Spinal cord (tissue), 9 donors: ENCODE measurements at regions not wholly inside any gene's neighbourhood (a gene's known extent, or its start where the extent isn't known, plus 50 kb on each side); places are given as distances from the start of the nearest gene placed in this dataset.
"Not testable (repeated sequence)": the region's sequence is repeated elsewhere in the genome, so short reads cannot be mapped to it uniquely, and the experiment has no call there.

Experiments
- DNase-seq, 6 donors: peaks; one replicate each; pipeline versions ENCODE4 v3.0.0 to v3.0.0-alpha.2; 2013 to 2015; ENCODE audit warnings: low spot score in 6 of 6, low read depth in 4 of 6
- H3K27ac ChIP-seq: one replicate; pipeline ENCODE4 v1.5.1; 2013; ENCODE audit warnings: low read depth, low read length, control low read depth
- H3K27me3 ChIP-seq: one replicate; pipeline ENCODE4 v1.6.1; 2013; ENCODE audit warnings: low read length; ENCODE audit not compliant: control insufficient read depth, insufficient read depth
- H3K36me3 ChIP-seq: one replicate; pipeline ENCODE4 v1.6.1; 2013; ENCODE audit warnings: low read length; ENCODE audit not compliant: control insufficient read depth, insufficient read depth
- H3K4me1 ChIP-seq: one replicate; pipeline ENCODE4 v1.6.1; 2013; ENCODE audit warnings: low read length; ENCODE audit not compliant: control insufficient read depth, insufficient read depth
- H3K4me3 ChIP-seq: one replicate; pipeline ENCODE4 v1.5.1; 2013; ENCODE audit warnings: low read depth, low read length, control low read depth
- H3K9me3 ChIP-seq: one replicate; pipeline ENCODE4 v1.6.1; 2013; ENCODE audit warnings: low read length; ENCODE audit not compliant: control insufficient read depth, insufficient read depth
- WGBS: methylation state at CpG from one replicate; pipeline ENCODE4 v1.1.5; 2013; ENCODE audit warnings: missing lambda C conversion rate; ENCODE audit not compliant: insufficient coverage; 5-methylcytosine and 5-hydroxymethylcytosine counted together
- donor health status: healthy.

GRCh38 chr10:71084818-71085126 lies 127.6 kb upstream of the UNC5B start:
- Histone ChIP-seq H3K27me3 (no peaks in the 10 kb centered on the region), H3K27ac (no peak overlapping the region), H3K4me1 (peaks cover 4% of the 10 kb centered on the region), H3K9me3 (no peaks in the 10 kb centered on the region), H3K4me3 (no peak overlapping the region), H3K36me3 (no peaks in the 10 kb centered on the region)
- no peak for DNase-seq
- 75% methylated on average over 2 of the region's 2 CpGs for WGBS

GRCh38 chr10:71085689-71086438 lies 126.5 kb upstream of the UNC5B start:
- DNase-seq, result no peak

GRCh38 chr10:71086439-71087080 lies 125.8 kb upstream of the UNC5B start:
- H3K4me3 ChIP-seq, result no peak overlapping the region
- no peaks in the 10 kb centered on the region for H3K36me3 ChIP-seq
- 90% methylated on average over 8 of the region's 11 CpGs for WGBS
- no peaks in the 10 kb centered on the region for H3K4me1 ChIP-seq
- no peak overlapping the region for H3K27ac ChIP-seq
- H3K9me3 ChIP-seq, result no peaks in the 10 kb centered on the region
- DNase-seq, result no peak
- H3K27me3 ChIP-seq, result no peaks in the 10 kb centered on the region

More at GRCh38 chr10:71085689-71086438, 126.5 kb upstream of the UNC5B start:
- Histone ChIP-seq H3K36me3 (no peaks in the 10 kb centered on the region), H3K4me3 (no peak overlapping the region), H3K4me1 (no peaks in the 10 kb centered on the region), H3K9me3 (no peaks in the 10 kb centered on the region), H3K27ac (no peak overlapping the region), H3K27me3 (no peaks in the 10 kb centered on the region)
- 70% methylated on average over 12 of the region's 18 CpGs for WGBS

GRCh38 chr10:71087622-71088021 lies 124.7 kb upstream of the UNC5B start:
- H3K27ac ChIP-seq, result no peak overlapping the region
- DNase-seq, result no peak
- H3K36me3 ChIP-seq, result no peaks in the 10 kb centered on the region
- 84% methylated on average over 4 of the region's 4 CpGs for WGBS
- H3K27me3 ChIP-seq, result no peaks in the 10 kb centered on the region
- no peaks in the 10 kb centered on the region for H3K4me1 ChIP-seq
- H3K4me3 ChIP-seq, result no peak overlapping the region
- H3K9me3 ChIP-seq, result no peaks in the 10 kb centered on the region

- Histone ChIP-seq H3K4me3 (no peak overlapping the region), H3K36me3 (no peaks in the 10 kb centered on the region), H3K27me3 (no peaks in the 10 kb centered on the region), H3K4me1 (no peaks in the 10 kb centered on the region), H3K27ac (no peak overlapping the region), H3K9me3 (no peaks in the 10 kb centered on the region)
- WGBS, result 92% methylated on average over 2 of the region's 9 CpGs
- DNase-seq, result no peak
Observed at GRCh38 chr10:71088054-71088453, 124.3 kb upstream of the UNC5B start.

- not testable (repeated sequence) for H3K36me3 ChIP-seq, H3K27me3 ChIP-seq, DNase-seq, H3K27ac ChIP-seq, H3K4me3 ChIP-seq, H3K9me3 ChIP-seq, H3K4me1 ChIP-seq
- WGBS, result 68% methylated on average over 4 of the region's 7 CpGs
Observed at GRCh38 chr10:71088578-71088977, 123.8 kb upstream of the UNC5B start.

- Histone ChIP-seq H3K4me3 (no peak overlapping the region), H3K36me3 (no peaks in the 10 kb centered on the region), H3K27ac (no peak overlapping the region), H3K4me1 (no peaks in the 10 kb centered on the region), H3K27me3 (no peaks in the 10 kb centered on the region), H3K9me3 (no peaks in the 10 kb centered on the region)
- DNase-seq, result no peak
- WGBS, result 100% methylated on average over 1 of the region's 1 CpG
Observed at GRCh38 chr10:71089162-71089561, 123.2 kb upstream of the UNC5B start.

GRCh38 chr10:71090330-71090729 lies 122.0 kb upstream of the UNC5B start:
- 83% methylated on average over 5 of the region's 5 CpGs for WGBS
- Histone ChIP-seq H3K9me3 (no peaks in the 10 kb centered on the region), H3K36me3 (no peaks in the 10 kb centered on the region), H3K27me3 (no peaks in the 10 kb centered on the region), H3K27ac (no peak overlapping the region), H3K4me1 (no peaks in the 10 kb centered on the region), H3K4me3 (no peak overlapping the region)
- DNase-seq, result no peak

- DNase-seq, result no peak
- WGBS, result 99% methylated on average over 10 of the region's 10 CpGs
- Histone ChIP-seq H3K4me3 (no peak overlapping the region), H3K27ac (no peak overlapping the region), H3K4me1 (no peaks in the 10 kb centered on the region), H3K36me3 (no peaks in the 10 kb centered on the region), H3K9me3 (no peaks in the 10 kb centered on the region), H3K27me3 (no peaks in the 10 kb centered on the region)
Observed at GRCh38 chr10:71090801-71091200, 121.6 kb upstream of the UNC5B start.

- no peaks in the 10 kb centered on the region for H3K27me3 ChIP-seq
- H3K9me3 ChIP-seq, result no peaks in the 10 kb centered on the region
- no peaks in the 10 kb centered on the region for H3K4me1 ChIP-seq
- no peak for DNase-seq
- no peaks in the 10 kb centered on the region for H3K36me3 ChIP-seq
- H3K27ac ChIP-seq, result no peak overlapping the region
- no peak overlapping the region for H3K4me3 ChIP-seq
- 60% methylated on average over 4 of the region's 4 CpGs for WGBS
Observed at GRCh38 chr10:71092812-71093401, 119.5 kb upstream of the UNC5B start.
